ENCODE measurements at regions not wholly inside any gene's neighbourhood (a gene's known extent, or its start where the extent isn't known, plus 50 kb on each side); places are given as distances from the start of the nearest gene placed in this dataset.

- WGBS, 2 donors, result 70 to 82% methylated on average over 1 of the region's 1 CpG
- Histone ChIP-seq H3K4me1 (no peaks in the 10 kb centered on the region), H3K27ac (no peak overlapping the region), H3K36me3 (no peaks in the 10 kb centered on the region), H3K27me3 (no peaks in the 10 kb centered on the region), H3K9me3 (peaks cover 0 to 5% (median 0%) of the 10 kb centered on the region in 11 donors), H3K4me3 (no peak overlapping the region)
- TF ChIP-seq, protein P1, sequence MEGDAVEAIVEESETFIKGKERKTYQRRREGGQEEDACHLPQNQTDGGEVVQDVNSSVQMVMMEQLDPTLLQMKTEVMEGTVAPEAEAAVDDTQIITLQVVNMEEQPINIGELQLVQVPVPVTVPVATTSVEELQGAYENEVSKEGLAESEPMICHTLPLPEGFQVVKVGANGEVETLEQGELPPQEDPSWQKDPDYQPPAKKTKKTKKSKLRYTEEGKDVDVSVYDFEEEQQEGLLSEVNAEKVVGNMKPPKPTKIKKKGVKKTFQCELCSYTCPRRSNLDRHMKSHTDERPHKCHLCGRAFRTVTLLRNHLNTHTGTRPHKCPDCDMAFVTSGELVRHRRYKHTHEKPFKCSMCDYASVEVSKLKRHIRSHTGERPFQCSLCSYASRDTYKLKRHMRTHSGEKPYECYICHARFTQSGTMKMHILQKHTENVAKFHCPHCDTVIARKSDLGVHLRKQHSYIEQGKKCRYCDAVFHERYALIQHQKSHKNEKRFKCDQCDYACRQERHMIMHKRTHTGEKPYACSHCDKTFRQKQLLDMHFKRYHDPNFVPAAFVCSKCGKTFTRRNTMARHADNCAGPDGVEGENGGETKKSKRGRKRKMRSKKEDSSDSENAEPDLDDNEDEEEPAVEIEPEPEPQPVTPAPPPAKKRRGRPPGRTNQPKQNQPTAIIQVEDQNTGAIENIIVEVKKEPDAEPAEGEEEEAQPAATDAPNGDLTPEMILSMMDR (IDR thresholded peaks at IDR 0.05), result no peak
- intact Hi-C loops (cut with DNase I), result no loop called here
- DNase-seq, result no peak
- no peak for ATAC-seq
Observed at GRCh38 chr4:35690271-35690670, 554.0 kb downstream of the ARAP2 start.

DNA sequence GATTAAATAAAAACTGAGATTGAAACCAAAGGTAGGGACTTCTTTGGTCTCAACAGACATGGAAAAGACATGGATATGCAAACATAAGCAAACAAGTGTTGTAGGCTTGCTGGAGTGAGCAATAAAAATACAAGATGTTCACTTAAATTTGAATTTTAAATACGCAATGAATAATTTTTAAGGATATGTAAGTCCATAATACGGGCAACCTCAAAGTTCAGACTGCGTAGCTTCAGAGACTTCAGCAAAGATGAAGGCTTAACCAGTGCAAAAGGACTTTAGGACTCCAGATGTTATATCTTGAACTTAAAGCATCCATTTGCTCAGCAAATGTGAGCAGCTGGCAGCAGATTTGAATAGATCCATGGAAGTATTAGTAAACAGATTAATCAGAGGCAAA, 549.3 kb downstream of the ARAP2 start:
- H3K36me3 ChIP-seq, result no peaks in the 10 kb centered on the region
- WGBS, 2 donors, result 79 to 96% methylated on average over 3 of the region's 3 CpGs
- peaks cover 0 to 4% (median 0%) of the 10 kb centered on the region in 11 donors for H3K9me3 ChIP-seq
- H3K4me3 ChIP-seq, result no peak overlapping the region
- TF ChIP-seq, protein P1 (IDR thresholded peaks at IDR 0.05), result no peak
- H3K27me3 ChIP-seq, result no peaks in the 10 kb centered on the region
- no peak for DNase-seq
- no peak overlapping the region for H3K27ac ChIP-seq
- intact Hi-C loops (cut with DNase I), result no loop called here
- no peak for ATAC-seq
- H3K4me1 ChIP-seq, result no peaks in the 10 kb centered on the region

DNA sequence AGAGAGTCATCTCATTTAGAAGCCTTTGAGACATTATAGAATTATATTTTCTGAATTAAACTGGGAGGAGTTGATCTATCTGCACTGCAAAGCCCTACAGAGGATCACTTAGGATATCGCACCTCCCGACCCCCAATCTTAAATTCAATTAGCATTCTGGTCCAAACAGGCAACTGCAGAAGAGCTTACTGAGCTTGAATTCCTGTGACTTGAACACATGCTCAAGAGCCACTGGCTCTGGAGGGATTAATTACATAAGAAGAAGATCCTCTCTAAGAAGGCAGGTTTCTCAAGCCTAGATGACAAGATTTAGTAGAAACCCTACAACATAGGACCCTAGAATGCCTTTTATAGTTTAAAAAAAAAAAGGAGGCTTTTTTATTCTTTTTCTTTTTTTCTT, 548.9 kb downstream of the ARAP2 start:
- no peak overlapping the region for H3K4me3 ChIP-seq
- DNase-seq (no peak), ATAC-seq (no peak)
- H3K27me3 ChIP-seq, result no peaks in the 10 kb centered on the region
- H3K27ac ChIP-seq, result no peak overlapping the region
- peaks cover 0 to 4% (median 0%) of the 10 kb centered on the region in 11 donors for H3K9me3 ChIP-seq
- WGBS, 2 donors, result 78 to 86% methylated on average over 2 of the region's 2 CpGs
- TF ChIP-seq, protein P1 (IDR thresholded peaks at IDR 0.05), result no peak
- no peaks in the 10 kb centered on the region for H3K4me1 ChIP-seq
- intact Hi-C loops (cut with DNase I), result no loop called here
- H3K36me3 ChIP-seq, result no peaks in the 10 kb centered on the region

GRCh38 chr4:35697210-35697736, 547.0 kb downstream of the ARAP2 start:
- TF ChIP-seq, protein P1 (IDR thresholded peaks at IDR 0.05), result no peak
- Histone ChIP-seq H3K4me3 (no peak overlapping the region), H3K27ac (no peak overlapping the region), H3K4me1 (no peaks in the 10 kb centered on the region), H3K9me3 (peaks cover 0 to 4% (median 0%) of the 10 kb centered on the region in 11 donors), H3K36me3 (no peaks in the 10 kb centered on the region), H3K27me3 (no peaks in the 10 kb centered on the region)
- DNase-seq (no peak), ATAC-seq (no peak)
- intact Hi-C loops (cut with DNase I), result no loop called here
- WGBS, 2 donors, result 76 to 78% methylated on average over 2 of the region's 2 CpGs
